ENCODE measurements at regions not wholly inside any gene's neighbourhood (a gene's known extent, or its start where the extent isn't known, plus 50 kb on each side); places are given as distances from the start of the nearest gene placed in this dataset.
A peak's percentile ranks its signal among the peaks of the same experiment; 100 is the strongest.

GRCh38 chr6:168158980-168159349 is 80.0 kb upstream of the FRMD1 start:
- H3K36me3 ChIP-seq: no peaks in the 10 kb centered on the region
- H3K9me3 ChIP-seq: no peaks in the 10 kb centered on the region
- no peak overlapping the region for H3K27ac ChIP-seq
- H3K27me3 ChIP-seq: no peaks in the 10 kb centered on the region
- TF ChIP-seq POLR2A (IDR thresholded peaks at IDR 0.05) (no peak), CTCF (IDR thresholded peaks at IDR 0.05) (no peak), EP300 (IDR thresholded peaks at IDR 0.05) (no peak)
- H3K4me1 ChIP-seq: peaks cover 0 to 17% (median 0%) of the 10 kb centered on the region in 4 donors
- peak in 1 of 2 donors; percentile 2 for DNase-seq (ENCODE audit: low spot score in 2 of 2)
- WGBS, 2 donors: 89 to 91% methylated on average over 11 of the region's 11 CpGs
- H3K4me3 ChIP-seq: no peak overlapping the region

GRCh38 chr6:168158213-168158979 is 79.4 kb upstream of the FRMD1 start:
- Histone ChIP-seq H3K4me3 (no peak overlapping the region), H3K27ac (no peak overlapping the region), H3K9me3 (no peaks in the 10 kb centered on the region), H3K27me3 (no peaks in the 10 kb centered on the region), H3K36me3 (no peaks in the 10 kb centered on the region), H3K4me1 (peaks cover 0 to 17% (median 0%) of the 10 kb centered on the region in 4 donors)
- DNase-seq (ENCODE audit: low spot score in 2 of 2): peak in 1 of 2 donors; percentile 3
- TF ChIP-seq CTCF (IDR thresholded peaks at IDR 0.05) (no peak), EP300 (IDR thresholded peaks at IDR 0.05) (no peak), POLR2A (IDR thresholded peaks at IDR 0.05) (no peak)
- WGBS, 2 donors: 34 to 46% methylated on average over 19 of the region's 19 CpGs

DNA sequence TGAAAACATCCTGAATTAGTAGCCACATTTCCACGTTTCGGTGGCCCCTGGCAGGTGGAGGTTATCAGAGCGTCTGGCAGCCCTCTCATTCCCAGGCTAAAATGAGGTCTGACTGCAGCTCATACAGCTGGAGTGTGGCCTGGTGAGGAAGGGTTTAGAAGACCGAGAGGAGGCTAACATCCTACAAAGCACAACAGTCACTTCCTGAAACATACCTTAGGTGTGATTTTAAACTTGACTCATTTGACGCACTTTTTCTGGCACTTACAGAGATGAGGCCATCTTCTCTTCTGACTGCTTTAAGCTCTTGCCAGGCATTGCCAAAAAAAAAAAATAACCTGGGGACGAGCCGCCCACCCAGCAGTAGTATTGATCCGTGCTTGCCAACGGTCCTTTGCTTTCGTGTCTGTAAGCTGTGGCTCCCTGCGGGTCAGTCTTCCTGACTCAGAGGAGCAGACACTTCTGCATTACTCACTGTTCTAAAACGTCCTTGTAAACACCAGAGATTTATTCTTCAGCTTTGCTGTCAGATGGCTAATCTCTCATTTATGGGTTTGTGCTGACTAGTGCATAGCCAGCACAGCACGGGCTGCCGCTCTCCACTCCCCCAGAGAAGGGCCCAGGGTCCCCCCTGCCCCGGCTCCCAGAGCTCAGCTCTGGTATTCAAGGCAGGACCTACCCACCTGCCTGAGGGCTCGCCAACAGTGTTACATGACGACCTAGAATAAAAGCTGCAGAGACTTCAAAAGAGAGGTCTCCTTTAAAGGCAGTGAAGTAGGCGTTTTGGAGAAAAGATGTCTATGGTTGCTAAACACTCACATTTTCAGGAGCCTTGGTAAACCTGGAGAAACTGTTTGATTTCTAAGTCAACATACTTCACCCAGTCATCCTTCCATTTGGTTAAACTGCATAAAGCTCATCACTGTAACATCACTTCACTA is 78.5 kb upstream of the FRMD1 start:
- no peaks in the 10 kb centered on the region for H3K36me3 ChIP-seq
- H3K27ac ChIP-seq: no peak overlapping the region
- H3K4me1 ChIP-seq: peaks cover 0 to 17% (median 0%) of the 10 kb centered on the region in 4 donors
- DNase-seq (ENCODE audit: low spot score in 2 of 2): no peak
- WGBS, 2 donors: 48 to 49% methylated on average over 17 to 18 of the region's 18 CpGs
- no peaks in the 10 kb centered on the region for H3K9me3 ChIP-seq
- no peak overlapping the region for H3K4me3 ChIP-seq
- TF ChIP-seq POLR2A (IDR thresholded peaks at IDR 0.05) (no peak), EP300 (IDR thresholded peaks at IDR 0.05) (no peak), CTCF (IDR thresholded peaks at IDR 0.05) (no peak)
- no peaks in the 10 kb centered on the region for H3K27me3 ChIP-seq

DNA sequence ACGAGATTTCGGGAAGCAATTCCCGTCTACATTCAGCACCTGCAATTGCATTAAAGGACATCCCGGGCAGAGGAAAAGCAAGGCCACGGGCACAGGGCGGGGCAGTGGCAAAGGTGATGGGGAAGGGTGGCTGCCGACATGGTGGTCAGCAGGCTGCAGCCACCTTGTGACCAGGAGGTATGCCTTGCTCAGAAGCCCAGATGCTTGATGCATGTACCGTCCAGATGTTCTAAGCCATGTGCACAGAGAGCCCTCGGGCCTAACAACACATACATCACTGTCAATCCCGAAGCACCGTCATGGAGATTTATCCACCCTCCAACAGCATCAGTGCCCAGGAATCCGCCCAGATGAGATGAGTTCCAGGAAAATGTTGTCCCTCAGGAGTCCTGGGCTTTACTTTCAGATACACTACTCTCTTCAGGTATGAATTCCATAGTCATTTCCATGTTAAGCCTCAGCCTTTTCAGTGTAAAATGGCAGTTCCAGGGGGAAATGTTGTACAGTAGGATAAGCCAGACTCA is 77.8 kb upstream of the FRMD1 start:
- Histone ChIP-seq H3K4me1 (peaks cover 0 to 17% (median 0%) of the 10 kb centered on the region in 4 donors), H3K4me3 (no peak overlapping the region)

More for the DNA sequence above, 77.8 kb upstream of the FRMD1 start:
- Histone ChIP-seq H3K36me3 (no peaks in the 10 kb centered on the region), H3K27ac (no peak overlapping the region), H3K27me3 (no peaks in the 10 kb centered on the region), H3K9me3 (no peaks in the 10 kb centered on the region)
- TF ChIP-seq CTCF (IDR thresholded peaks at IDR 0.05): no peak
- TF ChIP-seq EP300 (IDR thresholded peaks at IDR 0.05): no peak
- no peak for TF ChIP-seq POLR2A (IDR thresholded peaks at IDR 0.05)
- no peak for DNase-seq (ENCODE audit: low spot score in 2 of 2)
- 74 to 82% methylated on average over 12 of the region's 12 CpGs for WGBS, 2 donors
